ENCODE measurements at regions not wholly inside any gene's neighbourhood (a gene's known extent, or its start where the extent isn't known, plus 50 kb on each side); places are given as distances from the start of the nearest gene placed in this dataset.

GRCh38 chr7:136618818-136619217 lies 249.6 kb upstream of the CHRM2 start:
- TF ChIP-seq CTCF (IDR thresholded peaks at IDR 0.05; ENCODE audit: poor library complexity) (no peak), EZH2 (IDR thresholded peaks at IDR 0.05; ENCODE audit: borderline replicate concordance) (no peak), EZH2phosphoT487 (IDR thresholded peaks at IDR 0.05; ENCODE audit: low read depth, severe bottlenecking, unreplicated experiment) (no peak)
